T-helper 22 cell (primary cell): ENCODE measurements at regions not wholly inside any gene's neighbourhood (a gene's known extent, or its start where the extent isn't known, plus 50 kb on each side); places are given as distances from the start of the nearest gene placed in this dataset.

ENCODE experiments used
- DNase-seq: peaks from one replicate; pipeline ENCODE4 v3.0.0-alpha.2; 2020; ENCODE audit warnings: low read depth

DNA sequence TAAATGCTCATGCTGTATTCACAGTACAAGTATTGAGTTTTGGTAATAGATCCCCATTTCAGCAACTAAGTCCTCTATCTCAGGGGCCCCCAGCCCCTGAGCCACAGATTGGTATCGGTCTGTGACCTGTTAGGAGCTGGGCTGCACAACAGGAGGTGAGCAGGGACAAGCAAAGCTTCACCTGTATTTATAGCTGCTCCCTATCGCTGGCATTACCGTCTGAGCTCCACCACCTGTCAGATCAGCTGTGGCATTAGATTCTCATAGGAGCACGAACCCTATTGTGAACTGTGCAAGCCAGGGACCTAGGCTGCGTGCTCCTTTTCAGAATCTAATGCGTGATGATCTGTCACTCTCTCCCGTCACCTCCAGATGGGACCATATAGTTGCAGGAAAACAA, 262.8 kb upstream of the UBE2E2 start:
- DNase-seq, result no peak

DNA sequence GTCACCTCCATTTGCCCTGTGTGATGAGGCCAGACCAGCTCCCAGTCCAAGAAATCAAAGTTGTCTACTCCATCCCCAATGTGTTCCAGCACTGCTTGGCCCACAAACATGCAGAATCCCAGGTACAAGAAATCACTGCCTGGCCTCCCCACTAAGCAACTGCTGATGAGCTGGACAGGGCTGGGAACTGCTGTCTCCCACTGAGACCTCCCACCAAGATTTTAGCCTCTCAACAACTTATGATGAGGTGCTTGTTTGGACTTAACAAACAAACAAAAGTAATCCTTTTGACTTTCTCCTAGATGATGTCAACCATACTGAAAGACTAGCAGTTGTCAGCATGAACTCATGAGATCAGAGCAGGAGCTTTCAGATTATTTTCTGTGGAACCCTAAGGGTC, 260.1 kb upstream of the UBE2E2 start:
- DNase-seq, result no peak

DNA sequence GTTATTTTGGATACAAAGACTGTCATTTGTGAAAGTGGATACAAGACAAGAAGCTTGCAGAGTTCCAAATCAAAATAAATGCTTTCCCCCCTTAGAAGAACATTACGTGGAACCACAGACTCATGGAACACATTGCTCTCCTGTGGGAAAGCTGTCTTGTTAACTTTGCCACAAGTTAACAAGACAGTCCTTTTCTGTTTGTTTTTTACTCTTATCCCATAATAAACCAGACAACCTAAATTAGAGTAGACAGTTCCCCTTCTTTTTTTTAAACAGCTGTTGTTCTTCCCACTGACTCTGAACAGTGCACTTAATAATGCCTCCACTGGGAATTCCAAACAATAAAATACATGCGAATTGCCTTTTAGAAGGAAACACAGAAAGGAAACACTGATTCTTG, 255.3 kb upstream of the UBE2E2 start:
- DNase-seq, result no peak

GRCh38 chr3:22951910-22952309, 251.2 kb upstream of the UBE2E2 start:
- DNase-seq, result no peak

- DNase-seq, result no peak
These were observed 250.3 kb upstream of the UBE2E2 start for GRCh38 chr3:22952860-22953259.

- DNase-seq, result no peak
These were observed 243.5 kb upstream of the UBE2E2 start for GRCh38 chr3:22959593-22959992.

DNA sequence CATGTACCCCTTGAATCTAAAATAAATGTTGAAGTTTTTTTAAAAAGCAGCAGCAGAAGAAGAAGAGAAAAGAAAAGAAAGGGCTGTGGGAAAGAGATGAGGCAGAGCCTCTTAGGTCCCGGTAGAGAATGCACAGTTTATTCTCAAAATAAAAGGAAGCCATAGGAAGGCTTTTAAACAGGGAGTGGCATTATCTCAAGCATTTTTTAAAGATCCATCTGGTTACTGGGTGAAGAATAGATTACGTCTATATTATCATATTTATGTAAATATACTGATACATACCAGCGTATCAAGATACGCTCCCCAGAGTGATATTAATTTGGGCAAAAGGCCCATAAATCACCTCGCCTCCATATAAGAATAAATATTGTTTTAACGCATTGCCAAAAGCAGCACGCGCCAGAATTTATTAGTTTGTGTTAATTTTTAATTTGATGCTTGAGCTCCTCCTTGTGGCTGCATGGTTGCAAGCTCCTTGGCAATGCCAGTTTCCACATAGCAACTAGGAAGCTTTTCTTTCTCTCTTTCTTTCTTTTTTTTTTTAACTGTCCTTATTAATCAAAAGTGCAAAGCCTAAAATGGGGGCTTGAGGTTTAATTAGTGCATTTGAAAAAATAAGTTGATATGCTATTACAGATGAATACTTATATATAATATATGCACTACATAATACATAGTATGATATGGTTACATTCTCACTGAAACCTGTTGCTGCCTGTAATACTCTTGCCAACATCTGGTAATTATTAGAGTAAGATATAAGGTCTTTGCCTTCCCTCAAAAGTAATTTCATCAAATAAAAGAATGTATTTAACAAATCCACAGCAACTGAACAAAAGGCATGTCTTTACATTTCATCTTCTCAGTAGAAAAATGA, 242.8 kb upstream of the UBE2E2 start:
- no peak for DNase-seq

DNA sequence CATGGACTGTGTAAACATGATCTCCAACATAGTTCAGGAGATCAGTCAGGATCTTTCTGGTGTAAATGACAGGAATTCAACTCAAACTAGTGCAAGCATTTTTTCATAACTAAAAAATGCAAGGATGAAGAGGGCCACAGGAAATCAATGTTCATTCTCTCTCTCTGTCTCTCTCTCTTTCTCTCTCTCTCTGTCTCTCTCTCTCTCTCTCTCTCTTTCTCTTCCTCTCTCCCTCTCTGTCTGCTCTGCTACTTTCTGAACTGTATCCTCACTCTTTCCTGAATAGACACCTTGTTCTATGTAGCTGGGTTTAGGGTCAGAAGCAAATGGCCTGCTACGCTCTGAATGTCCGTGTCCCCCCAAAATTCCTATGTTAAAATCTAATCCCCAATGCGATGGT, 240.9 kb upstream of the UBE2E2 start:
- no peak for DNase-seq

- DNase-seq, result no peak
These were observed 236.8 kb upstream of the UBE2E2 start for GRCh38 chr3:22966349-22966748.

GRCh38 chr3:22969276-22969675, 233.9 kb upstream of the UBE2E2 start:
- no peak for DNase-seq

DNA sequence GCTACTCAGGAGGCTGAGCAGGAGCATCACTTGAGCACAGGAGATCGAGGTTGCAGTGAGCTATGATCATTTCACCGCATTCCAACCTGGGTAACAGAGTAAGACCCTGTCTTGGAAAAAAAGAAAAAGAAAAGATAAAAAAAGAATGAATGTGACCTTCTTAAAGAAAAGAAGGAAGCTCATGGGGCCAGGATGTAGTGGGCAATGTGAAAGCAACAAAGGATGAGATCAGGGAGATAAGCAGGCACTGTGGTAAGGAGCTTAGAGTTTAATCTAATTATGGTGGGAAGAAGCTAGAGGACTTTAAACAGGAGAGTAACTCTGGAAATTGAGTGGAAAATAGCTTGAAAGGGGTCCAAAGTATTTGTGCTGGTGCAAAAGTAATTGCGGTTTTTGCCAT, 231.6 kb upstream of the UBE2E2 start:
- no peak for DNase-seq

DNA sequence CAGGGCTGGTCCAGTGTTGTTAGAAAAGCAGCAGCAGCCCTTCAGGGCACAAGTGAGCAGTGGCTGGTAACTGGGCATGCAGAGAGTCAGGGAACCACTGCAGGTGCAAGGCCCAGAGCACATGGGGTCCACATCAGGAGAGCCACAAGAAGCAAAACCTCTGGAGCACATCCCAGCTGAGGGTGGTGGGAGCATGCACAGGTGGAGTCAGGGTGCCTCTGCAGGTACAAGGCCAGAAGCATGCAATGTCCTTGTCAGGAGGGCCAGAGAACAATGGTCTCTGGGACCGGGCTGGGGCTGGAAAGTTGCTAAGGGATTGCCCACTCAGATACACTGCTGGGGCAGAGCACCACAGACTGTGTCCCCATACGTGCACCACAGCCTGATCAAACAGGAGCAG, 226.1 kb upstream of the UBE2E2 start:
- no peak for DNase-seq

- no peak for DNase-seq
These were observed 225.4 kb upstream of the UBE2E2 start for GRCh38 chr3:22977650-22978289.

- no peak for DNase-seq
These were observed 223.5 kb upstream of the UBE2E2 start for GRCh38 chr3:22979581-22979980.

GRCh38 chr3:22980346-22980745, 222.8 kb upstream of the UBE2E2 start:
- DNase-seq, result no peak

GRCh38 chr3:22981166-22981565, 222.0 kb upstream of the UBE2E2 start:
- no peak for DNase-seq

GRCh38 chr3:22981861-22982260, 221.3 kb upstream of the UBE2E2 start:
- DNase-seq, result no peak

- no peak for DNase-seq
These were observed 220.0 kb upstream of the UBE2E2 start for GRCh38 chr3:22982981-22983587.

- DNase-seq, result no peak
These were observed 216.2 kb upstream of the UBE2E2 start for GRCh38 chr3:22986958-22987357.

GRCh38 chr3:22988566-22988965, 214.6 kb upstream of the UBE2E2 start:
- no peak for DNase-seq

DNA sequence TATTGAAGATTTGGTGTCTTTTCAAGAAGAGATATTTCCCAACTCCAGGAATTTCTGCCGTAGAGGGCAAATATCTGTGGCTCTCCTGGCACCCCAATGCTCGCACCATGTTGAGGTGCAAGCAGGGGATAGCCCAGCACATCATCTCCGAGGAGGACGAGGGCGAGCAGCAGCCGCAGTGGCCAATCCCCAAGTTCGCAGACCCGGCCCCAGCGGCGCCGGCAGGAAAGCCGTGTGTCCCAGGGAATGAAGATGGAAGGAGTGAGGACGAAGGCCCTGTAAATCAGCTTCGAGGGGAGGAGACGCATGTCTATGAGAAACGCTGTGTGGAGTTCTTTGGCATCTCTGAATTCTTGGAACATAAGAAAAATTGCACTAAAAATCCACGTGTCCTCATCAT, 213.4 kb upstream of the UBE2E2 start:
- DNase-seq, result no peak

GRCh38 chr3:22990291-22991200, 212.6 kb upstream of the UBE2E2 start:
- no peak for DNase-seq
